ENCODE measurements at regions not wholly inside any gene's neighbourhood (a gene's known extent, or its start where the extent isn't known, plus 50 kb on each side); places are given as distances from the start of the nearest gene placed in this dataset.
A peak's percentile ranks its signal among the peaks of the same experiment; 100 is the strongest.
"Not testable (repeated sequence)": the region's sequence is repeated elsewhere in the genome, so short reads cannot be mapped to it uniquely, and the experiment has no call there.

- Histone ChIP-seq H3K27ac (peak overlapping the region; percentile 89 to 94), H3K9me3 (no peaks in the 10 kb centered on the region), H3K4me1 (peaks cover 0 to 38% (median 31%) of the 10 kb centered on the region in 4 donors), H3K4me3 (peak overlapping the region; percentile 60 to 69), H3K36me3 (no peaks in the 10 kb centered on the region), H3K27me3 (no peaks in the 10 kb centered on the region)
- DNase-seq = peak; percentile 94 to 98
- TF ChIP-seq CTCF (IDR thresholded peaks at IDR 0.05) = no peak
- intact Hi-C loops (cut with DNase I; ENCODE audit: low total_unique reads) = no loop called here
Observed at GRCh38 chr9:104991144-104991953, 63.4 kb upstream of the ABCA1 start.

GRCh38 chr9:104992659-104993058 is 64.7 kb upstream of the ABCA1 start:
- no peak overlapping the region for H3K4me3 ChIP-seq
- H3K27ac ChIP-seq = peak overlapping the region; percentile 89 to 94
- DNase-seq = no peak
- no peaks in the 10 kb centered on the region for H3K36me3 ChIP-seq
- peaks cover 0 to 38% (median 31%) of the 10 kb centered on the region in 4 donors for H3K4me1 ChIP-seq
- TF ChIP-seq CTCF (IDR thresholded peaks at IDR 0.05) = no peak
- no peaks in the 10 kb centered on the region for H3K27me3 ChIP-seq
- no peaks in the 10 kb centered on the region for H3K9me3 ChIP-seq
- intact Hi-C loops (cut with DNase I; ENCODE audit: low total_unique reads) = loop anchor here (2.0 kb wide), 1 partner anchor 72 kb away; no protein-coding TSS in a partner anchor

- intact Hi-C loops (cut with DNase I; ENCODE audit: low total_unique reads) = loop anchor here (2.0 kb wide), 1 partner anchor 71 kb away; no protein-coding TSS in a partner anchor
- no peaks in the 10 kb centered on the region for H3K36me3 ChIP-seq
- peak overlapping the region; percentile 89 to 94 for H3K27ac ChIP-seq
- H3K27me3 ChIP-seq = no peaks in the 10 kb centered on the region
- TF ChIP-seq CTCF (IDR thresholded peaks at IDR 0.05) = no peak
- no peaks in the 10 kb centered on the region for H3K9me3 ChIP-seq
- peak; percentile 93 to 98 for DNase-seq
- H3K4me3 ChIP-seq = no peak overlapping the region
- peaks cover 0 to 38% (median 31%) of the 10 kb centered on the region in 4 donors for H3K4me1 ChIP-seq
Observed at GRCh38 chr9:104993291-104993963, 65.5 kb upstream of the ABCA1 start.

- no peak for DNase-seq
- Histone ChIP-seq H3K27me3 (no peaks in the 10 kb centered on the region), H3K4me3 (no peak overlapping the region), H3K4me1 (peaks cover 0 to 19% (median 16%) of the 10 kb centered on the region in 4 donors), H3K36me3 (no peaks in the 10 kb centered on the region), H3K9me3 (no peaks in the 10 kb centered on the region), H3K27ac (no peak overlapping the region)
- TF ChIP-seq CTCF (IDR thresholded peaks at IDR 0.05) = no peak
- intact Hi-C loops (cut with DNase I; ENCODE audit: low total_unique reads) = no loop called here
Observed at GRCh38 chr9:104997536-104997935, 69.6 kb upstream of the ABCA1 start.

GRCh38 chr9:104999136-104999535 is 71.2 kb upstream of the ABCA1 start:
- Histone ChIP-seq H3K4me3 (no peak overlapping the region), H3K4me1 (peaks cover 0 to 4% (median under 1%) of the 10 kb centered on the region in 4 donors), H3K27ac (no peak overlapping the region), H3K9me3 (no peaks in the 10 kb centered on the region), H3K36me3 (no peaks in the 10 kb centered on the region), H3K27me3 (no peaks in the 10 kb centered on the region)
- TF ChIP-seq CTCF (IDR thresholded peaks at IDR 0.05) = no peak
- DNase-seq = no peak
- intact Hi-C loops (cut with DNase I; ENCODE audit: low total_unique reads) = no loop called here

- H3K27me3 ChIP-seq; intact Hi-C loops (cut with DNase I; ENCODE audit: low total_unique reads); H3K36me3 ChIP-seq; DNase-seq; H3K9me3 ChIP-seq; H3K27ac ChIP-seq; H3K4me1 ChIP-seq; H3K4me3 ChIP-seq: not testable (repeated sequence)
Observed at GRCh38 chr9:105000529-105000928, 72.6 kb upstream of the ABCA1 start.
